GM20000 (cell line): ENCODE measurements at regions not wholly inside any gene's neighbourhood (a gene's known extent, or its start where the extent isn't known, plus 50 kb on each side); places are given as distances from the start of the nearest gene placed in this dataset.

ENCODE experiments used
- DNase-seq: peaks from one replicate; pipeline ENCODE4 v3.0.0; 2012; ENCODE audit warnings: low spot score
- TF ChIP-seq, protein P1 (sequence below): IDR thresholded peaks from 2 replicates; pipeline ENCODE4 v1.5.1; 2012; ENCODE audit warnings: mild to moderate bottlenecking, control low read depth; ENCODE audit errors: extremely low read depth, missing control alignments

- no peak for DNase-seq
- TF ChIP-seq, protein P1, sequence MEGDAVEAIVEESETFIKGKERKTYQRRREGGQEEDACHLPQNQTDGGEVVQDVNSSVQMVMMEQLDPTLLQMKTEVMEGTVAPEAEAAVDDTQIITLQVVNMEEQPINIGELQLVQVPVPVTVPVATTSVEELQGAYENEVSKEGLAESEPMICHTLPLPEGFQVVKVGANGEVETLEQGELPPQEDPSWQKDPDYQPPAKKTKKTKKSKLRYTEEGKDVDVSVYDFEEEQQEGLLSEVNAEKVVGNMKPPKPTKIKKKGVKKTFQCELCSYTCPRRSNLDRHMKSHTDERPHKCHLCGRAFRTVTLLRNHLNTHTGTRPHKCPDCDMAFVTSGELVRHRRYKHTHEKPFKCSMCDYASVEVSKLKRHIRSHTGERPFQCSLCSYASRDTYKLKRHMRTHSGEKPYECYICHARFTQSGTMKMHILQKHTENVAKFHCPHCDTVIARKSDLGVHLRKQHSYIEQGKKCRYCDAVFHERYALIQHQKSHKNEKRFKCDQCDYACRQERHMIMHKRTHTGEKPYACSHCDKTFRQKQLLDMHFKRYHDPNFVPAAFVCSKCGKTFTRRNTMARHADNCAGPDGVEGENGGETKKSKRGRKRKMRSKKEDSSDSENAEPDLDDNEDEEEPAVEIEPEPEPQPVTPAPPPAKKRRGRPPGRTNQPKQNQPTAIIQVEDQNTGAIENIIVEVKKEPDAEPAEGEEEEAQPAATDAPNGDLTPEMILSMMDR, result no peak
Measured at GRCh38 chr5:114780290-114780689, 389.4 kb downstream of the TRIM36 start.

DNA sequence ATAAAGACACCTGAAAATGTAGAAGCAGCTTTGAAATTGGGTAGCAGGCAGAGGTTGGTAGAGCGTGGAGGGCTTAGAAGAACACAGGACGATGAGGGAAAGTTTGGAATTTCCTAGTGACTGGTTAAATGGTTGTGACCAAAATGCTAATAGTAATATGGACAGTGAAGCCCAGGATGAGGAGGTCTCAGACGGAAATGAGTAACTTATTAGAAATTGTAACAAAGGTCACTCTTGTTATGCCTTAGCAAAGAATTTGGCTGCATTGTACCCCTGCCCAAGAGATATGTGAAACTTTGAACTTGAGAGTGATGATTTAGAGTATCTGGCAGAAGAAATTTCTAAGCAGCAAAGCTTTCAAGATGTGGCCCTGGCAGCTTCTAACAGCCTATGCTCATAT lies 382.5 kb downstream of the KCNN2 start:
- no peak for DNase-seq
- TF ChIP-seq, protein P1, result no peak

- TF ChIP-seq, protein P1, result no peak
- DNase-seq, result no peak
Measured at GRCh38 chr5:114734238-114734637, 372.4 kb downstream of the KCNN2 start.

DNA sequence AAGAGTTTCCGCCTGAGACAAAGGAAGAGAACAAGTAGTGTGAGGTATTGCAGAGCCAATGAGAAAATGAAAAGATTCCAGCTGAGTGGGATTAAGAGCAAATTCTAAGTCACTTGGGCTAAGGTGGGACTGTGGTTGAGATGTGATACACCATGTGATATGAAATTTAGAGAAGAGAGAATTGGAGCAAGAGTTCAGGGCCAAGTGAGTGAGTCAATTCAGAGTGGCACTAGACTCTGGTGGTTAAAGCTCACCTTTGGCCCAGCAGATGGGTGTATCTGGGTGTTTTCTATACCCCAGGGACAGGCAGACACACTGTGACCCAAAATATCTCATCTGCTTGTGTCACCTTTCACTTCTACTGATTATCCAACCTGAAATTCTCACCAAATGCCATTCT lies 368.1 kb downstream of the KCNN2 start:
- TF ChIP-seq, protein P1, result no peak
- no peak for DNase-seq

DNA sequence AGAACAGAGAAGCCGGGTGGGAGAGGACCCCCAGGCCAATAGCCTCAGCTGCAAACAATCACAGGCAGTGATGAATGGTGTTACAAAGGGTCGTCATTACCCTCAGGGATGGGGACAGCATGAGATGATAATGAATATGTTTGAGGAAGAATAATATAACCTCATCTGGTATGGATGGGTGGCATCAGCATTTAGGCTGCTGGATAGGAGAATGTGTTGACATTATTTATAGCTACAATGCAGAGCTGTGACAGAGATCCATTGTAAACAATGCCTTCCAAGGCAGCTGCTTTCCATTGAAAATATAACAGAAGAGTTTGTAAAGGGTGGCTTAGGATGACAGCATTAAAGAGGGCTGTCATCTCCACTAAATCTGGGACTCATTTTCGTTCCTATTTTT lies 365.5 kb downstream of the KCNN2 start:
- TF ChIP-seq, protein P1, result no peak
- DNase-seq, result no peak

DNA sequence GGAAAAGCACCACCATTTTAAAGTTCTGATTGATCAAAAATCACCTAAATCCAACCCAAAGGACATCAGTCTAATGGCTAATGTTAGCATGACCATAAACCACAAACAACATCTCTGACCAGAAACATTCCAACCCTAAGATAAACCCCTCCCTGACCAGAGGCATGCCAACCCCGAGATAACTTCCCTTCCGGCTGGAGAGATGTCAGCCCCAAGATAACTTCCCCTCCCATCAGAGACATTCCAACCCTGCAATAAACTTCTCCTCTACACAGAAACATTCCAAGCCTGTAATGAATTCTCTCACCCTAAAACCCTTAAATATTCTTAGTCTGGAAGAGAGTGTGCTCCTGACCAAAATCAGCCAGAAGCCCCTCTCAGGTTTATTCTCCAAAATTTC lies 364.3 kb downstream of the KCNN2 start:
- no peak for DNase-seq
- TF ChIP-seq, protein P1, result no peak

DNA sequence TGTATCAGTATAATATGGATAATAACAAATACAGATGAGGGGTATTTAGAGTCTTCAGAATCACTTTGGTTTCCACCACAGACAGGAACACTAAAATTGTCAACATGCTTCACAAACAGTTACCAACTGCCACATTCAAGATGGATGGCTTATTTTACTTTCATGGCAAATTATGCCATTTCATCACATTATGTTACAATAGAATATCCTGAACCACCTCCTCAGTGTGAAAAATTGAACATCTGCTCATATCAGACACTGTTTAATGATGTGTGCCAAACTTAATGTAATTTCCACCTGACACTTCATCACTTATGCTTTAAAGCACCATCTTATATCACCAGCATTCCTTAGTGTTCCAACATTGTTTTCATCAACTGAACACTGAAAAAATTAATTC lies 357.4 kb downstream of the KCNN2 start:
- DNase-seq, result no peak
- TF ChIP-seq, protein P1, result no peak
